CD4-positive, alpha-beta T cell (primary cell): ENCODE measurements at regions not wholly inside any gene's neighbourhood (a gene's known extent, or its start where the extent isn't known, plus 50 kb on each side); places are given as distances from the start of the nearest gene placed in this dataset.

Experiments
- ATAC-seq: fragments of 200-7000 bp; cut with Tn5 transposase; one replicate; pipeline ENCODE4 v1.10.0; 2022; ENCODE audit warnings: mild to moderate bottlenecking; ENCODE audit not compliant: poor library complexity
- CTCF ChIA-PET: fragments of 350-600 bp; sonication (Branson Sonifier 250); formaldehyde crosslinking; loops from one replicate; lab custom pipeline; 2021; ENCODE audit warnings: antibody characterized with exemption, inconsistent platforms; lab: Charles Lee
- POLR2A ChIA-PET: fragments of 350-600 bp; sonication (Branson Sonifier 250); formaldehyde crosslinking; loops from one replicate; lab custom pipeline; 2021; ENCODE audit warnings: antibody characterized with exemption, inconsistent platforms; lab: Charles Lee
- DNase-seq, 14 experiments: peaks; one replicate each; pipeline ENCODE4 v3.0.0-alpha.2; 2013 to 2020; ENCODE audit warnings: mixed read lengths in 2 of 14
- H3K27ac ChIP-seq, 2 donors: one replicate each; pipeline versions ENCODE4 v1.5.1 to v1.7.0; 2013; ENCODE audit warnings: low read length in 2 of 2, low read depth in 1 of 2, mild to moderate bottlenecking in 1 of 2
- H3K27me3 ChIP-seq, 2 experiments: 1 replicate in 1 of 2; 2 replicates in 1 of 2; pipeline versions ENCODE4 v1.6.1 to v1.7.0; 2013; ENCODE audit warnings: low read length in 2 of 2, control low read depth in 1 of 2, mild to moderate bottlenecking in 1 of 2, moderate library complexity in 1 of 2; ENCODE audit not compliant: insufficient read depth in 2 of 2, control insufficient read depth in 1 of 2
- H3K36me3 ChIP-seq: one replicate; pipeline ENCODE4 v1.6.1; 2013; ENCODE audit warnings: low read length, control low read depth; ENCODE audit not compliant: insufficient read depth
- H3K4me1 ChIP-seq: one replicate; pipeline ENCODE4 v1.6.1; 2013; ENCODE audit warnings: low read length, control low read depth; ENCODE audit not compliant: insufficient read depth
- H3K4me3 ChIP-seq: one replicate; pipeline ENCODE4 v1.5.1; 2013; ENCODE audit warnings: mild to moderate bottlenecking, low read length, moderate library complexity
- H3K9me3 ChIP-seq, 2 experiments: 1 replicate in 1 of 2; 2 replicates in 1 of 2; pipeline versions ENCODE4 v1.6.1 to v1.7.0; 2013; ENCODE audit warnings: low read length in 2 of 2, mild to moderate bottlenecking in 2 of 2, control low read depth in 1 of 2, moderate library complexity in 1 of 2; ENCODE audit not compliant: control insufficient read depth in 1 of 2, insufficient read depth in 1 of 2
- H3K27ac Mint-ChIP-seq: one replicate; pipeline ENCODE4 v1.8.0; 2020; ENCODE audit warnings: mixed read lengths
- H3K27me3 Mint-ChIP-seq: one replicate; pipeline ENCODE4 v1.8.0; 2021; ENCODE audit warnings: mixed read lengths
- H3K36me3 Mint-ChIP-seq: one replicate; pipeline ENCODE4 v1.8.0; 2021; ENCODE audit warnings: low read depth, mixed read lengths
- H3K4me1 Mint-ChIP-seq: one replicate; pipeline ENCODE4 v1.8.0; 2021; ENCODE audit warnings: low read depth, mixed read lengths
- H3K4me3 Mint-ChIP-seq: one replicate; pipeline ENCODE4 v1.8.0; 2020; ENCODE audit warnings: mild to moderate bottlenecking, mixed read lengths
- H3K9me3 Mint-ChIP-seq: one replicate; pipeline ENCODE4 v1.8.0; 2020; ENCODE audit warnings: mixed read lengths
- intact Hi-C, 2 experiments: fragments of 100-400 bp; cut with DNase I in 1 of 2; cut with micrococcal nuclease in 1 of 2; formaldehyde crosslinking; loops; one replicate each; pipeline versions ENCODE4 v1.15.1 to v1.9.0; 2023 to 2025; cut with DNase I, micrococcal nuclease
- TF ChIP-seq, protein P1 (sequence below): fragments of 200-600 bp; IDR thresholded peaks from one replicate; pipeline ENCODE4 v1.8.0; 2022; ENCODE audit warnings: antibody characterized with exemption, mild to moderate bottlenecking

DNA sequence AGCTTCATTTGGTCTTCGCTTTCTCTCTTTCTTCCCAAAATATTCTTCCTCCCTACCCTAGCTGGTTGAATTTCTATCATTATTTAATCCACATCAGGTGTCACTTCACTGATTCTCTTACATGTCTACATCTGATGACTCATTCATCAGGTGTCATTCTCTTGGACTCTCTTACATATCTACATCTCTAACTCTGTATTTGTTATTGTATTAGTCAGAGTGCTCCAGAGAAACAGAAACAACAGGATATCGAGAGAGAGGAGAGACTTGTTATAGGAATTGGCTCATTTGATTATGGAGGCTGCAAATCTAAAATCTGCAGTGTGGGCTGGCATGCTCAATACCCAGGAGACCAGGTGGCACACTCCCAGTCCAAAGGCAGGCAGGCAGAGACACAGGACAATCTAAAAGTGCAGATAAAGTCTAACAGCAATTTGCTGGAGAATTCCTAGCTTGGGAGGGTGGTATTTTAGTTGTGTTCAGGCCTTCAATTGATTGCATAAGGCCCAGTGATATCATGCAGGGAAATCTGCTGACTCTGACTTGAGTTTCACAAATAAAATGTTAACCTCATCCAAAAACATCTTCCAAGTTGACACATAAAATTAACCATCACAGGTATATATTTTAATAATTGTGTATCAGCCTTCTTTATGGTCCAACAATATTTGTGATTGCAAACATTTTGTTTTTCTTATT lies 541.4 kb upstream of the SLITRK5 start:
- intact Hi-C loops, result no loop called here
- TF ChIP-seq, protein P1, sequence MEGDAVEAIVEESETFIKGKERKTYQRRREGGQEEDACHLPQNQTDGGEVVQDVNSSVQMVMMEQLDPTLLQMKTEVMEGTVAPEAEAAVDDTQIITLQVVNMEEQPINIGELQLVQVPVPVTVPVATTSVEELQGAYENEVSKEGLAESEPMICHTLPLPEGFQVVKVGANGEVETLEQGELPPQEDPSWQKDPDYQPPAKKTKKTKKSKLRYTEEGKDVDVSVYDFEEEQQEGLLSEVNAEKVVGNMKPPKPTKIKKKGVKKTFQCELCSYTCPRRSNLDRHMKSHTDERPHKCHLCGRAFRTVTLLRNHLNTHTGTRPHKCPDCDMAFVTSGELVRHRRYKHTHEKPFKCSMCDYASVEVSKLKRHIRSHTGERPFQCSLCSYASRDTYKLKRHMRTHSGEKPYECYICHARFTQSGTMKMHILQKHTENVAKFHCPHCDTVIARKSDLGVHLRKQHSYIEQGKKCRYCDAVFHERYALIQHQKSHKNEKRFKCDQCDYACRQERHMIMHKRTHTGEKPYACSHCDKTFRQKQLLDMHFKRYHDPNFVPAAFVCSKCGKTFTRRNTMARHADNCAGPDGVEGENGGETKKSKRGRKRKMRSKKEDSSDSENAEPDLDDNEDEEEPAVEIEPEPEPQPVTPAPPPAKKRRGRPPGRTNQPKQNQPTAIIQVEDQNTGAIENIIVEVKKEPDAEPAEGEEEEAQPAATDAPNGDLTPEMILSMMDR, result no peak
- CTCF ChIA-PET, result no interaction called here
- DNase-seq (no peak), ATAC-seq (no peak)
- no peak overlapping the region for H3K4me3 Mint-ChIP-seq
- H3K27ac ChIP-seq, result no peak overlapping the region
- H3K9me3 ChIP-seq, result peaks cover 0 to 4% of the 10 kb centered on the region in 2 experiments
- H3K4me1 ChIP-seq, result no peaks in the 10 kb centered on the region
- no peaks in the 10 kb centered on the region for H3K27me3 ChIP-seq
- H3K9me3 Mint-ChIP-seq, result no peaks in the 10 kb centered on the region
- H3K4me3 ChIP-seq, result no peak overlapping the region
- no peaks in the 10 kb centered on the region for H3K27me3 Mint-ChIP-seq
- H3K4me1 Mint-ChIP-seq, result no peaks in the 10 kb centered on the region
- POLR2A ChIA-PET, result no interaction called here
- H3K36me3 Mint-ChIP-seq, result no peaks in the 10 kb centered on the region
- no peak overlapping the region for H3K27ac Mint-ChIP-seq
- no peaks in the 10 kb centered on the region for H3K36me3 ChIP-seq

DNA sequence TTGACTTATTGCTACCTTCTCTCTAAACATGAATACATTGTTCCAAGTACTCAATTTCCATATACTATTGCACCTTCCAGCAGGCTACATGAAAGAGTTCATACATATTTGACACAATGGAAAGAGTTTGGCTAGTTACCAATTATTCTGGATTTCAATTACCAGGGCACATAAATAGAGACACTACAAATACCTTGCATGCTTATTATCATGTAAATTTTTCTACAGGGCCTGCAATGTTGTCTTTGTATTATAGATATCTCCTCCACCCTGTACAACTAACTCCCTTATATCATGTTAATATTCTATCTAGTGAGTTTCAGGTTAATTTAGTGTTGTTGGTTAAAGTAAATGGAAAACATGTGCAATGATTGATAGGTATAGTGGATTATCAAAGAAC lies 540.7 kb upstream of the SLITRK5 start:
- no peak overlapping the region for H3K4me3 ChIP-seq
- ChIA-PET CTCF (no interaction called here), POLR2A (no interaction called here)
- Mint-ChIP-seq H3K27ac (no peak overlapping the region), H3K36me3 (no peaks in the 10 kb centered on the region), H3K4me1 (no peaks in the 10 kb centered on the region), H3K4me3 (no peak overlapping the region), H3K27me3 (no peaks in the 10 kb centered on the region), H3K9me3 (no peaks in the 10 kb centered on the region)
- TF ChIP-seq, protein P1, result no peak
- no peaks in the 10 kb centered on the region for H3K36me3 ChIP-seq
- no peak overlapping the region for H3K27ac ChIP-seq
- peaks cover 0 to 4% of the 10 kb centered on the region in 2 experiments for H3K9me3 ChIP-seq
- ATAC-seq, result no peak
- intact Hi-C loops, result no loop called here
- H3K27me3 ChIP-seq, result no peaks in the 10 kb centered on the region
- H3K4me1 ChIP-seq, result no peaks in the 10 kb centered on the region
- DNase-seq, result no peak

DNA sequence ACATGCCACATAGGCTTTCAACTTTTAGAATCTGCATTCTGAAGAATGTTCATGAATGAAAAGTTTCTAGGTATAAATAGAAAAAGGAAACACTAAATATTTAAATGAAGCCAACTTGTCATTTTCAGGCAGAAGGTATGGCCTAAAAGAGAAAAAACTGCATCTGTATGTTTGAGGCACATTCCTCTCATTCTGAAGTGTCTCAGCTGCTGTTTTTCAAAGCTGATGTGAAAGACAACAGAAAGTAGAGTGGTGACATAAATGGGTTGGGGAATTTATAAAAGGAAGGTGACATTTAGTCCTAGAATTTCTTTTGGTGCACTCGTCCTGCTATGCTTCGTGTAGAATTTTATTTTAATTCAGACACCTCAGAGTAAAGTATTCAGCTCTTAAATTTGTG lies 539.6 kb upstream of the SLITRK5 start:
- intact Hi-C loops, result no loop called here
- no peaks in the 10 kb centered on the region for H3K9me3 Mint-ChIP-seq
- H3K27me3 Mint-ChIP-seq, result no peaks in the 10 kb centered on the region
- H3K36me3 ChIP-seq, result no peaks in the 10 kb centered on the region
- no peak for DNase-seq
- H3K27ac ChIP-seq, result no peak overlapping the region
- CTCF ChIA-PET, result no interaction called here
- H3K4me1 Mint-ChIP-seq, result no peaks in the 10 kb centered on the region
- H3K4me1 ChIP-seq, result no peaks in the 10 kb centered on the region
- no peaks in the 10 kb centered on the region for H3K27me3 ChIP-seq
- H3K4me3 ChIP-seq, result no peak overlapping the region
- TF ChIP-seq, protein P1, result no peak
- H3K36me3 Mint-ChIP-seq, result no peaks in the 10 kb centered on the region
- peaks cover 0 to 4% of the 10 kb centered on the region in 2 experiments for H3K9me3 ChIP-seq
- no peak overlapping the region for H3K4me3 Mint-ChIP-seq
- ATAC-seq, result no peak
- POLR2A ChIA-PET, result no interaction called here
- H3K27ac Mint-ChIP-seq, result no peak overlapping the region
